Choroid plexus epithelial cell (primary cell): ENCODE measurements at regions not wholly inside any gene's neighbourhood (a gene's known extent, or its start where the extent isn't known, plus 50 kb on each side); places are given as distances from the start of the nearest gene placed in this dataset.
"Not testable (repeated sequence)": the region's sequence is repeated elsewhere in the genome, so short reads cannot be mapped to it uniquely, and the experiment has no call there.

Experiments used
- DNase-seq: peaks from one replicate; pipeline ENCODE4 v3.0.0-alpha.2; 2010; ENCODE audit warnings: low read depth
- H3K4me3 ChIP-seq: 2 replicates; pipeline ENCODE4 v1.5.1; 2011; ENCODE audit warnings: low read depth, mild to moderate bottlenecking, control low read depth, low read length, moderate library complexity
- CTCF ChIP-seq: conservative IDR thresholded peaks from 2 replicates; pipeline ENCODE4 v1.5.1; 2011; ENCODE audit warnings: low read depth, mild to moderate bottlenecking, control low read depth, inconsistent platforms, low read length, moderate library complexity

GRCh38 chr9:134548185-134548584 lies 93.4 kb upstream of the COL5A1 start:
- no peak for DNase-seq
- no peak overlapping the region for H3K4me3 ChIP-seq

DNA sequence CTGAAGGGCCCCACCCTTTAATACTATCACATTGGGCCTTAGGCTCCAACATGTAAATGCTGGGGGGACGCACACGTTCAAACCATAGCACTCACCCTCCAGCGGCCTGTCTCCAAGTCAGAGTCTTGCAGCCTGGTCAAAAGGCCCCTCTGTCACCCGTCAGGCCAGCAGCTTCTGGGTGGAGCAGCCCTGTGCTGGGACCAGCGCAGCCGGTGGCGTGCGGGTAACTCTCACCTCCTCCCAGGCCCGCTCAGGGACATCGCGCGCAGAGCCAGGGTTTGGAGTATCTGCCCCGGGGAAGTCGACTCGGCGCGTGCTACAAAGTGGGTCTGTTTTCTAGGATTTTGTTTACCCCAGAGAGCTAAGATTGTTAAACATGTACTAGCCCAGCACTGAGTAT lies 93.0 kb upstream of the COL5A1 start:
- no peak overlapping the region for H3K4me3 ChIP-seq
- no peak for DNase-seq
- TF ChIP-seq CTCF = no peak

More at GRCh38 chr9:134548185-134548584, 93.4 kb upstream of the COL5A1 start:
- TF ChIP-seq CTCF = no peak

- no peak overlapping the region for H3K4me3 ChIP-seq
- DNase-seq = no peak
- TF ChIP-seq CTCF = no peak
These were observed 92.3 kb upstream of the COL5A1 start for GRCh38 chr9:134549336-134549735.

- H3K4me3 ChIP-seq, DNase-seq: not testable (repeated sequence)
These were observed 91.5 kb upstream of the COL5A1 start for GRCh38 chr9:134550081-134550480.

- no peak for DNase-seq
- peak; percentile 20 for TF ChIP-seq CTCF
- no peak overlapping the region for H3K4me3 ChIP-seq
These were observed 91.0 kb upstream of the COL5A1 start for GRCh38 chr9:134550584-134550983.

GRCh38 chr9:134551176-134551575 lies 90.4 kb upstream of the COL5A1 start:
- no peak overlapping the region for H3K4me3 ChIP-seq
- no peak for DNase-seq
- no peak for TF ChIP-seq CTCF

- H3K4me3 ChIP-seq = no peak overlapping the region
- TF ChIP-seq CTCF = peak; percentile 2
- peak; percentile 89 for DNase-seq
These were observed 89.8 kb upstream of the COL5A1 start for GRCh38 chr9:134551644-134552348.
